GM19455 (cell line): ENCODE measurements at regions not wholly inside any gene's neighbourhood (a gene's known extent, or its start where the extent isn't known, plus 50 kb on each side); places are given as distances from the start of the nearest gene placed in this dataset.
"Not testable (repeated sequence)": the region's sequence is repeated elsewhere in the genome, so short reads cannot be mapped to it uniquely, and the experiment has no call there.

Experiments
- ATAC-seq: cut with Tn5 transposase; IDR thresholded peaks from one replicate; pipeline ENCODE4 v1.9.1; 2021; ENCODE audit not compliant: unreplicated experiment

DNA sequence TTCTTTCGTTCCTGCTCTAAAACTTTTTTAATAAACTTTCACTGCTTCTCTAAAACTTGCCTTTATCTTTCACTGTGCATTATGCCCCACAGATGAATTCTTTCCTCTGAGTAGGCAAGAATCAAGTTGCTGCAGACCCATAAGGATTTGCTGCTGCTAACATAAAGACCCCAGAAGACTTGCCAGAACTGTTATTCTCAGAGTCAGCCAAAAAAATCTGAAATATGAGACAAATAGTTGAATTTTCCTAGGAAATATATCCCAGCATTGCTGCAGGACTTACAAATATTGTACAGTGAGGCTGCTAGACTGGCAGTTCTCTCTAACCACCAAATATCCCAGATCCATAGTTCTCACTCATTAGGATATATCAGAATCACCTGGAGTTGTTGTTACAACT is 349.1 kb upstream of the FLRT2 start:
- no peak for ATAC-seq

- ATAC-seq: no peak
Observed at GRCh38 chr14:85182282-85182681, 347.7 kb upstream of the FLRT2 start.

GRCh38 chr14:85186082-85186481 is 343.9 kb upstream of the FLRT2 start:
- no peak for ATAC-seq

GRCh38 chr14:85187521-85187920 is 342.4 kb upstream of the FLRT2 start:
- no peak for ATAC-seq

DNA sequence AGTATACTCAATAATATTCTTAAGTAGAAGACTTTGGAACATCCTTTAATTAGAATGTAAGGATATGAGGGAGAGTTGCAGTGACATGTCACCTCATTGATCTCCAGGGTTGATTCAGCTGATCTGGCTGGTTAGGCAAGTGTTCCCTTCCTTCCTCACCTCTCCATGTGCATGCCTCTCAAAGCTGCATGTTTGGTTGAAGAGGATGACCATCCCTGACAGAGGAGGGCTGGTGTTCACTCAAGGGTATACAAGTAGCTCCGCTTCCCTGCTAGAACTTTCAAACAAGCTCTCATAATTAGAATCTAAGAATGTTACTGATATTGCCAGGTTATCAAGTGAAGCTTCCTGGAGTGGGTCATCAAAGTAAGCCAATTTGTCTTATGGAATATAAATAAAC is 341.1 kb upstream of the FLRT2 start:
- ATAC-seq: no peak

DNA sequence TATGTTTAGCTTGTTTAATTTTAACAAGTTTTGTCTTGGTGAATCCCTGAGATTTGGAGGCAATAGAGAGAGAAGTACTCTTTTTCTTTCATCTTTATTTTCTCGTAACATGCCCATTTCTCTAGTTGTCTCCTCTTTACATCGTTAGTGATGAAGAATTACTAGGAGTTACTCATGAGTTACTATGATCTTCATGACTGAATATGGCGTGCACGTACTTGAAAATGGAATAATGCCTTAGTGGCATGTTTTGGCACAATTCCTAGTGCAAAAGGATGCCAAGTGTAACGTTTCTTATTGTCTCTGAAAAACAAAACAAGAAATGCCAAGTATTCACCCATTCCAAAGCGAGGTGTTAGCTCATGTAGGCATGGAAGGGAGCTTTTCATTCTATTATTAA is 340.7 kb upstream of the FLRT2 start:
- ATAC-seq: not testable (repeated sequence)

- ATAC-seq: no peak
Observed at GRCh38 chr14:85190251-85190650, 339.7 kb upstream of the FLRT2 start.

DNA sequence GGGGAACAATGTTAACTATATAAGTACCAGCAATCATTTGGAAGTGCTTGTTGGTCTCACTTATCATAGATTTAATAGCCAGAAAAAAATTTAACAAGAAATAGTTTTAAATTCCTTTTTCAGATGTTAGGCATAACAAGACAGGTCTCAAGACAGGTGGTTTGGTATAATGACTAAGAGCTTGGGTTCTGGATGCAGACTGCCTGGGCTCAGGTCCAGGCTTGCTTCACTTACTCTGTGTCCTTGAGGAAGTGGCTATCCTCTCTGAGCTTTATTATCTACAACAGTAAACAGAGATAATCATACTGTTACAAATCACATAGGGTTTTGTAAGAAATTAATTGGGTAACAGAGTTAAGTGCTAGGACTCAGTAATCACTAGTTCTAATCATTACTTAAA is 338.0 kb upstream of the FLRT2 start:
- ATAC-seq: no peak

DNA sequence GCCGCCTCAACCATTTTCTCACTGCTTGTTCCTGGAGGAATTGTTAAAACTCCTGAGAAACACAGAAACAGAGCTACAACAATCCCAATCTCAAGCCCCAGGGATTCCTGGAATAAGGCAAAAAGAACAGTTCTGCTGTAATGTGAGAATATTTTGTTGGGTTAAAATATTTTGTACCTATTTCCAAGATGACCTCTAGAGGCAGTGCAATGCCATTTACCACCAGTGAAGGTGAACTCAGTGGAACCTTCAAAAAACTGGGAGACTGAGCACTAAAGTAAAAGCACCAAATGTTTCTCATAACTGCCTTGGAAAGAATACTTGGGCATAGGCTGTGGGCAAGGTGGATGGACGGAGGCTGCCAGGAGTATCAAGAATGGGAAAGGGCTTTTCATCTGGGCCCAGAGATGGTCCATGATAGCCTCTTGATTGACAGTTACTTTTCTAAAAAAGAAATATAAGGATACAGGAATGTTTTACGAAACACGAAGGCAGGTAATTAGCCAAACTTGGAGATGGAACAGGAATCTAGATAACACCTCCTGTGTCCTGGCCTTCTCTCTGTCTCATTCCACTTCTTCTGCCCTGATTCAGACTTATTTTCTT is 334.0 kb upstream of the FLRT2 start:
- no peak for ATAC-seq

- ATAC-seq: no peak
Observed at GRCh38 chr14:85198001-85198400, 331.9 kb upstream of the FLRT2 start.

- no peak for ATAC-seq
Observed at GRCh38 chr14:85205875-85206274, 324.1 kb upstream of the FLRT2 start.

DNA sequence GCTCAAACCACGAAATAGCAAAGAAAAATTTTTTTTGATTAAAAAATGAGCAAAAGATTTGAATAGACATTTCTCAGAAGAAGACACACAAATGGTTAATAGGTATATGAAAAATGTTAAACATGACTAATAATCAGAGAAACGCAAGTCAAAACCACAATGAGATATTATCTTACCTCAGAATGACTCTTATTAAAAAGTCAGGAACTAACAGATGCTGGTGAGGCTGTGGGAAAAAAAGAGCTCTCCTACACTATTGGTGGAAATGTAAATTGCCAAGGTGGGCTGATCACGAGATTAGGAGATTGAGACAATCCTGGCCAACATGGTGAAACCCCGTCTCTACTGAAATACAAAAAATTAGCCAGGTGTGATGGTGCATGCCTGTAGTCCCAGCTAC is 315.5 kb upstream of the FLRT2 start:
- ATAC-seq: no peak

DNA sequence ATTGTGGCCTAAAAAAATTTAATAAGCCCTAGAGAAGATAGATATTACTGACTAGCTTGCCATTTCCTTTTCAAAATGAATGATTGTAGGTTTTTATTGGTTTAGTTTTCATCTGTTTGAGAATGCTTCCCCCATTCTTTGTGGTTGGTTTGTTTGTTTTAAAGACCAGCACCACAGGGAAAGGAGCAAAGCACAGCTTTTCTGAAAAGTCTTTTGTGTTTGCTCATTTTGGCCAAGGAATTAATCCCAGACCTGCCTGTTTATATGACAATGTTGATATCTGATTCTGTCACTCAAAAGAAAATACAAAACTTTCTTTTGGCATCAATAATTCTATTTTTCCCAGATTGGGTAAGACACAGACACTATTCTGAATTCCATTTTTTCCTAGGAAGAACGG is 312.5 kb upstream of the FLRT2 start:
- no peak for ATAC-seq

DNA sequence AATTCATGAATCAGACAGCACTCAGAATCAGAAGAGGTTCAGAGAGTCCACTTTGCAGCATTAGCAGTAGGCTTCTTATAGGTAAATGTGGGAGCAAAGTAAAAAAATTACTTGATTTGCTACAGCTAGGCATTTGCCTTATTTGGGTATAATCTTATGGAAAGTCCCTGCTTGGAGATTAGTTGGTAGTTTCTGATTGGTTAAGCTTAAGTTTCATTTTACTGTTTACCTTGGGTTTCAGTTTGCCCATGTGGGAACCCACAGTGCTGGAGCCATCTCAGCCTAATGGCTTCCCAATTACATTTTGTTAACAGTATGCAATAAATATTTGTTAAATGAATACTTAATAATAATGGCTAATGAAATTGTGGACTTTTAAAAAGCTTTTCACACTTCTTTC is 311.0 kb upstream of the FLRT2 start:
- no peak for ATAC-seq

GRCh38 chr14:85221832-85222231 is 308.1 kb upstream of the FLRT2 start:
- no peak for ATAC-seq

DNA sequence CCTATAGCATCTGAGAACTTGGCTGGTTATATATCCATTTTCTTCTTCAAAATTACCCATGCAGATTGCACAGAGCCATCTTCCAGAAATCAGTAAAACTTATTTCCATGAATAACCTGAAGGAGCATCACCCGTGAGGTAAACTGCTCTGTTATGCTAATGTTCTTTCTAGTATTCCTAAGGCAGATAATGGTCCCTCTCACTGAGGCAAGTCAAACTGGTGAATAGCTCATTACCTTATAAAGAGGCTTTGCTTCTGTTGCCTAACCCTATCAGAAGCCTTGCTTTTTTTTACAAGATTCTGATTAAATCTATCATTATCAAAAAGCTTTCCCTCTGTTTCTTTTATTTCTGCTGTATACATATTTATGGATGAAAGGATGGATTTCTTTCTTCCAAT is 307.6 kb upstream of the FLRT2 start:
- ATAC-seq: no peak

DNA sequence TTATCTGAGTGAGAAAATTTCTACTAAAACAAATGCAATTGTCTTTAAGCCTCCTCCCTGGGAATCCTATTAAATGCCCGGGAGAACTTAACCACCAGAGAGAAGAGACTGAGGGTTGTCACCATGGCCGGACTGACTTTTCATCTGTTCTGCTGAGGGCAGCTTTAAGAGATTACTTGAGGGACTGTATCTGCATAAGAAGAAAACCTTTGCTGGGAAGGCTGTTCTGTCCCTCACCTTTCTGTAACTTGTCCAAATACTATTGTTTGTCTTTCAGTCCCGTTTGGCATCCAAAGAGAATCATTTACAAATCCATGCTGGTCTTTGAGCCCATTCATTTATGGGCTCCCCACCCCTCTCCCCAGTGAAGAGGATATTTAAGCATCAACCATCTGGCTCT is 306.3 kb upstream of the FLRT2 start:
- ATAC-seq: no peak

DNA sequence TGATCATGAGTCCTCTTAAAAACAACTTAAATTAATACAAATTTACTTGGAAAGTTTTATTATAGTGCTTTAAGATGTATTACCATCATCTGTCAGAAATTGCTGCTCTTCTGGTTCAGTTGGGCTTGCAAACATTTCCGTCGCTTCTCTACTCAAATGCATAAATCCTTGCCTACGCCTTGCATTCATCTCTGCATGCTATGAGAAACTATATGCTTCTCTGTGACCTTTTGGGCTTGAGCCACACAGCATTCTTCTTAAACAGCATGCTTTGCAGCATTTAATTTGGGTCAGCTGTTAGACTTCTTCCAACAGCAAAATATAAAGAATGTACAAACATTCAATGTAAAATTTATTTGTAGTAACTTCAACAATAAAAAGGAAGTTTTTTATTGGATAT is 305.7 kb upstream of the FLRT2 start:
- ATAC-seq: no peak

GRCh38 chr14:85233756-85234155 is 296.2 kb upstream of the FLRT2 start:
- ATAC-seq: no peak

GRCh38 chr14:85234156-85235025 is 295.6 kb upstream of the FLRT2 start:
- ATAC-seq: no peak

GRCh38 chr14:85235868-85236267 is 294.1 kb upstream of the FLRT2 start:
- ATAC-seq: no peak

DNA sequence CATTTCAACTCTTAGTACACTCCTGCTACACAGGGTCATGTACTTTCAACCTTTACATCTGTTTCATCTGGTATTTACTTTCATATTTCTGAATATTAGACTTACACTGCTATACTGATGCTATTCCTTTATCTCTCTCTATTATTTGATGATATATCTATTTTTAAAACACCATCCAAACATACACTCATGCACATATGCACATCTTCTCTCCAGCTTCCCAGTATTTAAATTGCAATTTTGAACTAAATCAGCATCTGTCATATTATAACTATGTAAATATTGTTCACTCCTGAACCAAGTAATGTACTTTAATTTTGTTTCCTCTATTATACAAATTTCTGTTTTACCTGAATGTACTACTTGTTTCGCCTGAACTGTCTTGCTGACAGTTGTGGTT is 293.6 kb upstream of the FLRT2 start:
- no peak for ATAC-seq

DNA sequence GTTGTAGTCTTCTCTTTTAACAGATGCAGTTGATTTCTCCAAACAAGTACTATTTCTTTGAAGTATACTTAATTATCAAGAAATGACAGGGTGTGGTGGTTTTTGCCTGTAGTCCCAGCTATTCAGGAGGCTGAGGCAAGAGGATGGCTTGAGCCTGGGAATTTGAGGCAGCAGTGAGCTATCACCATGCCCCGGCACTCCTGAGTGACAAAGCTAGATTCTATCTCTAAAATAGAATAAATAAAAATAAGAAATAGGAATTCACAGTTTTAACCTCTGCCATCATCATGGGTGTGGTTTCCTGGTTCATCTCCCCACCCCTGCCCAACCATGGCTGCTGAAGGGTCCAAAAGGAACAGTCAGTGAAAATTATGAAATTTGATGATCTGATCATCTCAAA is 290.2 kb upstream of the FLRT2 start:
- no peak for ATAC-seq
